MM.1S (cell line): ENCODE measurements at regions not wholly inside any gene's neighbourhood (a gene's known extent, or its start where the extent isn't known, plus 50 kb on each side); places are given as distances from the start of the nearest gene placed in this dataset.

Source experiments
- CTCF ChIP-seq: fragments of 300-600 bp; sonication (generic); IDR thresholded peaks from 2 replicates; pipeline ENCODE4 v1.5.1; 2016; ENCODE audit warnings: antibody characterized with exemption, low read length, mixed read lengths
- EZH2phosphoT487 ChIP-seq: fragments of 300-600 bp; sonication (generic); IDR thresholded peaks from 2 replicates; pipeline ENCODE4 v1.6.1; 2018; ENCODE audit warnings: antibody characterized with exemption, low read length

- TF ChIP-seq CTCF (no peak), EZH2phosphoT487 (no peak)
These were observed 65.3 kb upstream of the CCDC85A start for GRCh38 chr2:56118474-56118873.
